Hepatocyte (in vitro differentiated cells): ENCODE measurements at regions not wholly inside any gene's neighbourhood (a gene's known extent, or its start where the extent isn't known, plus 50 kb on each side); places are given as distances from the start of the nearest gene placed in this dataset.
A peak's percentile ranks its signal among the peaks of the same experiment; 100 is the strongest.

Source experiments
- DNase-seq: peaks from one replicate; pipeline ENCODE4 v3.0.0-alpha.2; 2016; ENCODE audit warnings: low spot score
- H2AFZ ChIP-seq: fragments of 200-600 bp; sonication (generic); 2 replicates; pipeline ENCODE4 v1.6.0; 2016; ENCODE audit warnings: antibody characterized with exemption, mild to moderate bottlenecking
- H3K27ac ChIP-seq: fragments of 200-600 bp; sonication (generic); 2 replicates; pipeline ENCODE4 v1.5.1; 2016; ENCODE audit warnings: mild to moderate bottlenecking
- H3K27me3 ChIP-seq: fragments of 200-600 bp; sonication (generic); 2 replicates; pipeline ENCODE4 v1.6.1; 2016
- H3K36me3 ChIP-seq: fragments of 200-600 bp; sonication (generic); replicated peaks from 2 replicates; pipeline ENCODE4 v1.5.1; 2016; ENCODE audit warnings: low read depth; ENCODE audit not compliant: insufficient read depth
- H3K4me1 ChIP-seq: fragments of 200-600 bp; sonication (generic); 2 replicates; pipeline ENCODE4 v1.5.1; 2016; ENCODE audit warnings: mild to moderate bottlenecking, moderate library complexity; ENCODE audit not compliant: insufficient read depth
- H3K4me2 ChIP-seq: fragments of 200-600 bp; sonication (generic); 2 replicates; pipeline ENCODE4 v1.6.0; 2016
- H3K4me3 ChIP-seq: fragments of 200-600 bp; sonication (generic); 2 replicates; pipeline ENCODE4 v1.5.1; 2016; ENCODE audit warnings: mild to moderate bottlenecking
- H3K79me2 ChIP-seq: fragments of 200-600 bp; sonication (generic); 2 replicates; pipeline ENCODE4 v1.6.0; 2017; ENCODE audit warnings: mild to moderate bottlenecking
- H3K9me2 ChIP-seq: fragments of 200-600 bp; sonication (generic); replicated peaks from 2 replicates; pipeline ENCODE4 v1.6.0; 2017; ENCODE audit warnings: mild to moderate bottlenecking; ENCODE audit not compliant: insufficient read depth
- H3K9me3 ChIP-seq: fragments of 200-600 bp; sonication (generic); 2 replicates; pipeline ENCODE4 v1.5.1; 2016; ENCODE audit warnings: low read depth, mild to moderate bottlenecking
- H4K20me1 ChIP-seq: fragments of 200-600 bp; sonication (generic); 2 replicates; pipeline ENCODE4 v1.6.0; 2016; ENCODE audit warnings: mild to moderate bottlenecking; ENCODE audit not compliant: insufficient read depth, poor library complexity, severe bottlenecking
- EZH2 ChIP-seq: fragments of 200-600 bp; sonication (generic); IDR thresholded peaks from 2 replicates; pipeline ENCODE4 v1.6.1; 2016; ENCODE audit warnings: antibody characterized with exemption, mild to moderate bottlenecking, borderline replicate concordance
- EZH2phosphoT487 ChIP-seq: fragments of 200-600 bp; sonication (generic); IDR thresholded peaks from one replicate; pipeline ENCODE4 v1.6.1; 2018; ENCODE audit warnings: antibody characterized with exemption, mild to moderate bottlenecking, low read depth, moderate library complexity; ENCODE audit not compliant: unreplicated experiment, severe bottlenecking
- WGBS: methylation state at CpG from one replicate; pipeline ENCODE4 v1.1.6; 2016; ENCODE audit warnings: low lambda C conversion rate; ENCODE audit errors: missing lambda C conversion rate; 5-methylcytosine and 5-hydroxymethylcytosine counted together
- TF ChIP-seq, protein P1 (sequence below): fragments of 200-600 bp; sonication (generic); IDR thresholded peaks from 2 replicates; pipeline ENCODE4 v1.5.1; 2016; ENCODE audit warnings: antibody characterized with exemption, mild to moderate bottlenecking; ENCODE audit not compliant: poor library complexity

DNA sequence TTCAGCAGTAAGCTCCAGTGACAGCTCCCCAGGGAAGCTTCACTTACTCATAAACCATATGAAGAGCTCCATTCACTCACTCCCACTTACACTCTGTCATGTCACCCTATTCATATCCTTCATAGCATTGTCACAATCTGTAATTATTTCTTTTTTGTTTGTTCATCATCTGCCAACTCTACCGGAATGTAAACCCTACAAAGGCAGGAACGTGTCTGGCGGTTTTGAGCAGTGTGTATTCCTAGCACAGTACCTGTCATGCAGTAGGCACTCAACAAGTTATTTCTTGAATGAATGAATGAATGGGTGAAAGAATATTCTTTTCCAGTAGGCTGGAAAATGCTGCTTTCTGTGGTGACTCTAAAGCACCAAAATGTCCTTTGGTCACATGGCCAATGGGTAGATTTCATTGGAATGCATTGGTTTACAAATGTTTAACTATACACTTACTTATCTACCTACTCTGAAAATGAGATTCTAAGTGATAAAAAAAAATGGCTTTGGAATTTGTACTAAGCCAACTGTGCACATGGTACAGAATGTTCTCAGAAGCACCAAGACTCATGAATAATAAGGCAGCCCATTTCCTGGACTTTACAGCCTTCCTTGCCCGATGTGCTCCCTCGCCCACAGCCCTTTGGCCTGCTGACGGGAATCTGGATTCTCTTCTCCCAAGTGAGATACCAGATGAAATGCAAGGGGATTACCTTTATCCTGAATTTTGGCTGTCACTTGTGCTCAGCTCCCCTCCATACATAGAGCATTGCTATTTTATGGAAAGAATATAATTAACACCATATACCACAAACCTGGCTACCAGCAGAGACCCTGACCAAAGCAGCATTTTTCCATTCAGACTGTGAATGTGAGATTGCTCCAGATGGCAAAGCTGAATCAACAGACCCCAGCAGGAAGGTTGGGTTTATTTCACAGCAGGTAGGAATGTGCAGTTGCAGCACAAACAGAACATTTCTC is 273.3 kb downstream of the ALDH8A1 start:
- Histone ChIP-seq H3K9me2 (no peaks in the 10 kb centered on the region), H2AFZ (no peak overlapping the region), H3K4me2 (peak overlapping the region; percentile 33), H3K4me1 (peaks cover 31% of the 10 kb centered on the region), H3K27ac (peak overlapping the region; percentile 83), H4K20me1 (no peaks in the 10 kb centered on the region), H3K4me3 (no peak overlapping the region), H3K36me3 (no peaks in the 10 kb centered on the region), H3K79me2 (no peaks in the 10 kb centered on the region), H3K9me3 (no peaks in the 10 kb centered on the region), H3K27me3 (no peaks in the 10 kb centered on the region)
- peak; percentile 59 for DNase-seq
- TF ChIP-seq EZH2phosphoT487, result no peak
- no peak for TF ChIP-seq EZH2
- TF ChIP-seq, protein P1, sequence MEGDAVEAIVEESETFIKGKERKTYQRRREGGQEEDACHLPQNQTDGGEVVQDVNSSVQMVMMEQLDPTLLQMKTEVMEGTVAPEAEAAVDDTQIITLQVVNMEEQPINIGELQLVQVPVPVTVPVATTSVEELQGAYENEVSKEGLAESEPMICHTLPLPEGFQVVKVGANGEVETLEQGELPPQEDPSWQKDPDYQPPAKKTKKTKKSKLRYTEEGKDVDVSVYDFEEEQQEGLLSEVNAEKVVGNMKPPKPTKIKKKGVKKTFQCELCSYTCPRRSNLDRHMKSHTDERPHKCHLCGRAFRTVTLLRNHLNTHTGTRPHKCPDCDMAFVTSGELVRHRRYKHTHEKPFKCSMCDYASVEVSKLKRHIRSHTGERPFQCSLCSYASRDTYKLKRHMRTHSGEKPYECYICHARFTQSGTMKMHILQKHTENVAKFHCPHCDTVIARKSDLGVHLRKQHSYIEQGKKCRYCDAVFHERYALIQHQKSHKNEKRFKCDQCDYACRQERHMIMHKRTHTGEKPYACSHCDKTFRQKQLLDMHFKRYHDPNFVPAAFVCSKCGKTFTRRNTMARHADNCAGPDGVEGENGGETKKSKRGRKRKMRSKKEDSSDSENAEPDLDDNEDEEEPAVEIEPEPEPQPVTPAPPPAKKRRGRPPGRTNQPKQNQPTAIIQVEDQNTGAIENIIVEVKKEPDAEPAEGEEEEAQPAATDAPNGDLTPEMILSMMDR, result no peak
- WGBS, result 61% methylated on average over 6 of the region's 6 CpGs

DNA sequence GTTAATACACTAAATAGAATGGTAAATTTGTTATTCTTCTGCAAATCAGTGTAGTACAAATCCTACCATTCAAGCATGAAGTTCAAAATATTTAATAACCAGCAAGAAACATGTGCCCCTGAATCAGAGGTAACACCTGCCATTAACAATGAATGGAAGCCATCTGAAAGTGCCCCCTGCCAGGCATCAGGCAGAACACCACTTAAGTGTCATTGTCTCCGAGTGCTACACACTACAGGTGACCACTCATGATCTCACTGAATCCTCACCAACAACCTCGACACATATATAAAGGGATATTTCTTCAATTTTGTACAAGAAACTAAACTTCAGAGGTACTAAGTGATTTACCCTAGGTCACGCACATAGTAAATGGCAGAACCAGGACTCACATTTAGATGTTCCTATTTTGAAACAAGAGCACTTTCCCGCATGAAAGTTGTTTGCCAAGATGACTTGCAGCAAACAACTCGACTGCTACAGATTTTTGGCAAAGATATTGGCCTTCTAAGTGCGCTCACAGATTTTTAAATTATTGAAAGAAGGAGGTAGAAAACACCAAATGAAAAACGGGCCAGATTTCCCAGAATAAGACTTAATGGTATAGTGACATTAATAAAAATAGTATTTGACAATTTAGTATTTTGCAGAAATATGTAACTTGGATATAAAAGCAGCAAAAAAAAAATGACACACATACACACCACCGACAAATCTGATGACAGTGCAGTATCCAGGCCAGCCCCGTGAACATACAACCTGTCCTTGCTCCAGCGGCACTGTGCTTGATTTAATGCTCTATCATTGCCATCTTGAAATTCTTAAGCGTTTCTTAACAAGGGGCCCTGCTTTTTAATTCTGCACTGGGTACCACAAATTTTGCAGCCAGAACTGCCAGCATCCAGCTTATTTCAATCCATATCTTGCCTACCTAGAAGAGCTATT is 274.5 kb downstream of the ALDH8A1 start:
- WGBS, result 86% methylated on average over 11 of the region's 11 CpGs
- Histone ChIP-seq H3K4me1 (peaks cover 31% of the 10 kb centered on the region), H3K36me3 (no peaks in the 10 kb centered on the region), H3K27ac (peak overlapping the region; percentile 81), H3K9me2 (no peaks in the 10 kb centered on the region), H3K4me2 (no peak overlapping the region), H2AFZ (no peak overlapping the region), H4K20me1 (no peaks in the 10 kb centered on the region), H3K27me3 (no peaks in the 10 kb centered on the region), H3K4me3 (no peak overlapping the region), H3K79me2 (no peaks in the 10 kb centered on the region), H3K9me3 (no peaks in the 10 kb centered on the region)
- TF ChIP-seq EZH2 (no peak), EZH2phosphoT487 (no peak)
- TF ChIP-seq, protein P1, result no peak
- DNase-seq, result no peak

DNA sequence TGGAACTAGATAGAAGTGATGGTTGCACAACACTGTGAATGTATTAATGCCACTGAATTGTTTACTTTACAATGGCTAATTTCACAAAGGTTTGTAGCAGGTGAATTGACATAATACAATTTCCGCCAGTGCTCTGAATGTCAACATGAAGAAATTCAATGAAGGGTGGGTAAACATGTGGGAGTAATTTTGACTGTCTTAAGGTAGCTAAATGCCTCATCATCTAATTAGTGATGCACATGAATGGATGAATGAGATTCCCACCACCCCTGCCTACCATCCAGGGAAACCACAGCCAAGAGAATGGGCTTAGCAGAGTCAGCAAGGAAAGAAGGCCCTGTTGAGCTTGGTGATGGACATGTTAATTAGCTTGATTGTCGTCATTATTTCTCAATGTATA is 275.3 kb downstream of the ALDH8A1 start:
- WGBS, result 96% methylated on average over 2 of the region's 2 CpGs
- no peak overlapping the region for H3K4me2 ChIP-seq
- no peaks in the 10 kb centered on the region for H3K27me3 ChIP-seq
- no peak for DNase-seq
- H3K4me1 ChIP-seq, result peaks cover 34% of the 10 kb centered on the region
- no peak for TF ChIP-seq EZH2phosphoT487
- TF ChIP-seq, protein P1, result no peak
- H3K9me3 ChIP-seq, result no peaks in the 10 kb centered on the region
- no peaks in the 10 kb centered on the region for H3K79me2 ChIP-seq
- no peak overlapping the region for H2AFZ ChIP-seq
- no peaks in the 10 kb centered on the region for H3K36me3 ChIP-seq
- H3K27ac ChIP-seq, result peak overlapping the region; percentile 45
- H3K4me3 ChIP-seq, result no peak overlapping the region
- no peaks in the 10 kb centered on the region for H4K20me1 ChIP-seq
- no peaks in the 10 kb centered on the region for H3K9me2 ChIP-seq
